ENCODE measurements at regions not wholly inside any gene's neighbourhood (a gene's known extent, or its start where the extent isn't known, plus 50 kb on each side); places are given as distances from the start of the nearest gene placed in this dataset.

- H3K27ac ChIP-seq, result no peak overlapping the region
- H3K4me1 ChIP-seq (ENCODE audit: low read depth, poor library complexity, severe bottlenecking), result no peaks in the 10 kb centered on the region
- H3K36me3 ChIP-seq (ENCODE audit: insufficient read depth), result no peaks in the 10 kb centered on the region
- no peak overlapping the region for H2AFZ ChIP-seq (ENCODE audit: low read depth)
- H3K4me2 ChIP-seq, result no peak overlapping the region
- H3K27me3 ChIP-seq (ENCODE audit: insufficient read depth, low read depth), result no peaks in the 10 kb centered on the region
- TF ChIP-seq CTCF (conservative IDR thresholded peaks at IDR 0.05; ENCODE audit: low read depth, low read length), result no peak
- no peak overlapping the region for H3K9ac ChIP-seq
- no peaks in the 10 kb centered on the region for H4K20me1 ChIP-seq (ENCODE audit: insufficient read depth)
- no peak overlapping the region for H3K4me3 ChIP-seq (IDR thresholded peaks at IDR 0.05; ENCODE audit: insufficient read depth, low read depth, low read length)
- no peaks in the 10 kb centered on the region for H3K79me2 ChIP-seq (ENCODE audit: insufficient read depth, low read depth)
Observed at GRCh38 chr3:70603103-70603502, 290.7 kb upstream of the MDFIC2 start.

- Histone ChIP-seq H3K9ac (no peak overlapping the region), H3K4me1 (ENCODE audit: low read depth, poor library complexity, severe bottlenecking) (no peaks in the 10 kb centered on the region), H3K27me3 (ENCODE audit: insufficient read depth, low read depth) (no peaks in the 10 kb centered on the region), H3K27ac (no peak overlapping the region), H2AFZ (ENCODE audit: low read depth) (no peak overlapping the region), H3K79me2 (ENCODE audit: insufficient read depth, low read depth) (no peaks in the 10 kb centered on the region), H4K20me1 (ENCODE audit: insufficient read depth) (no peaks in the 10 kb centered on the region), H3K36me3 (ENCODE audit: insufficient read depth) (no peaks in the 10 kb centered on the region), H3K4me3 (IDR thresholded peaks at IDR 0.05; ENCODE audit: insufficient read depth, low read depth, low read length) (no peak overlapping the region), H3K4me2 (no peak overlapping the region)
- TF ChIP-seq CTCF (conservative IDR thresholded peaks at IDR 0.05; ENCODE audit: low read depth, low read length), result no peak
Observed at GRCh38 chr3:70597312-70597711, 284.9 kb upstream of the MDFIC2 start.

GRCh38 chr3:70583682-70584081, 271.2 kb upstream of the MDFIC2 start:
- TF ChIP-seq CTCF (conservative IDR thresholded peaks at IDR 0.05; ENCODE audit: low read depth, low read length), result no peak
- Histone ChIP-seq H3K9ac (no peak overlapping the region), H3K4me3 (IDR thresholded peaks at IDR 0.05; ENCODE audit: insufficient read depth, low read depth, low read length) (no peak overlapping the region), H4K20me1 (ENCODE audit: insufficient read depth) (no peaks in the 10 kb centered on the region), H3K4me1 (ENCODE audit: low read depth, poor library complexity, severe bottlenecking) (no peaks in the 10 kb centered on the region), H3K79me2 (ENCODE audit: insufficient read depth, low read depth) (no peaks in the 10 kb centered on the region), H3K36me3 (ENCODE audit: insufficient read depth) (no peaks in the 10 kb centered on the region), H2AFZ (ENCODE audit: low read depth) (no peak overlapping the region), H3K27me3 (ENCODE audit: insufficient read depth, low read depth) (no peaks in the 10 kb centered on the region), H3K4me2 (no peak overlapping the region), H3K27ac (no peak overlapping the region)

GRCh38 chr3:70582803-70583202, 270.4 kb upstream of the MDFIC2 start:
- H3K27ac ChIP-seq, result no peak overlapping the region
- no peaks in the 10 kb centered on the region for H3K4me1 ChIP-seq (ENCODE audit: low read depth, poor library complexity, severe bottlenecking)
- H3K79me2 ChIP-seq (ENCODE audit: insufficient read depth, low read depth), result no peaks in the 10 kb centered on the region
- no peak for TF ChIP-seq CTCF (conservative IDR thresholded peaks at IDR 0.05; ENCODE audit: low read depth, low read length)
- H3K4me2 ChIP-seq, result no peak overlapping the region
- no peaks in the 10 kb centered on the region for H3K27me3 ChIP-seq (ENCODE audit: insufficient read depth, low read depth)
- H2AFZ ChIP-seq (ENCODE audit: low read depth), result no peak overlapping the region
- H3K4me3 ChIP-seq (IDR thresholded peaks at IDR 0.05; ENCODE audit: insufficient read depth, low read depth, low read length), result no peak overlapping the region
- no peak overlapping the region for H3K9ac ChIP-seq
- no peaks in the 10 kb centered on the region for H3K36me3 ChIP-seq (ENCODE audit: insufficient read depth)
- H4K20me1 ChIP-seq (ENCODE audit: insufficient read depth), result no peaks in the 10 kb centered on the region

- no peaks in the 10 kb centered on the region for H3K36me3 ChIP-seq (ENCODE audit: insufficient read depth)
- no peaks in the 10 kb centered on the region for H3K79me2 ChIP-seq (ENCODE audit: insufficient read depth, low read depth)
- H3K4me2 ChIP-seq, result no peak overlapping the region
- H3K4me1 ChIP-seq (ENCODE audit: low read depth, poor library complexity, severe bottlenecking), result no peaks in the 10 kb centered on the region
- H2AFZ ChIP-seq (ENCODE audit: low read depth), result no peak overlapping the region
- no peaks in the 10 kb centered on the region for H3K27me3 ChIP-seq (ENCODE audit: insufficient read depth, low read depth)
- H3K9ac ChIP-seq, result no peak overlapping the region
- TF ChIP-seq CTCF (conservative IDR thresholded peaks at IDR 0.05; ENCODE audit: low read depth, low read length), result no peak
- H4K20me1 ChIP-seq (ENCODE audit: insufficient read depth), result no peaks in the 10 kb centered on the region
- no peak overlapping the region for H3K4me3 ChIP-seq (IDR thresholded peaks at IDR 0.05; ENCODE audit: insufficient read depth, low read depth, low read length)
- no peak overlapping the region for H3K27ac ChIP-seq
Observed at GRCh38 chr3:70580021-70580420, 267.6 kb upstream of the MDFIC2 start.
